HEK293 (cell line): ENCODE measurements at regions not wholly inside any gene's neighbourhood (a gene's known extent, or its start where the extent isn't known, plus 50 kb on each side); places are given as distances from the start of the nearest gene placed in this dataset.
"Not testable (repeated sequence)": the region's sequence is repeated elsewhere in the genome, so short reads cannot be mapped to it uniquely, and the experiment has no call there.

ENCODE experiments used
- CTCF ChIA-PET: fragments of 350-600 bp; formaldehyde crosslinking; extraction: SDS; loops from one replicate; lab custom pipeline; 2021; ENCODE audit warnings: antibody characterized with exemption; lab: Yijun Ruan, JAX
- POLR2A ChIA-PET: fragments of 300-600 bp; formaldehyde crosslinking; extraction: SDS; loops from one replicate; lab custom pipeline; 2020; ENCODE audit warnings: antibody characterized with exemption, inconsistent platforms; lab: Yijun Ruan, JAX
- H3K27ac ChIP-seq: fragments of 200-500 bp; sonication (Bioruptor generic); 2 replicates; pipeline ENCODE4 v1.5.1; 2014; ENCODE audit warnings: low read depth, low read length, control low read depth, inconsistent platforms; ENCODE audit errors: extremely low read depth
- H3K36me3 ChIP-seq, 2 experiments: fragments of 200-500 bp in 1 of 2; sonication (Bioruptor generic) in 1 of 2; 1 replicate in 1 of 2; 2 replicates in 1 of 2; pipeline ENCODE4 v1.5.1; 2014 to 2017; ENCODE audit warnings: inconsistent platforms in 2 of 2, low read length in 2 of 2; ENCODE audit not compliant: control insufficient read depth in 2 of 2, insufficient read depth in 1 of 2
- H3K4me1 ChIP-seq: fragments of 200-500 bp; sonication (Bioruptor generic); 2 replicates; pipeline ENCODE4 v1.5.1; 2014; ENCODE audit warnings: mild to moderate bottlenecking, low read length, inconsistent platforms; ENCODE audit not compliant: control insufficient read depth, insufficient read depth
- H3K4me3 ChIP-seq: 2 replicates; pipeline ENCODE4 v1.5.1; 2011; ENCODE audit warnings: low read depth, mild to moderate bottlenecking, control low read depth, low read length, moderate library complexity
- H3K9me3 ChIP-seq: fragments of 200-500 bp; sonication (Bioruptor generic); 2 replicates; pipeline ENCODE4 v1.5.1; 2014; ENCODE audit warnings: low read depth, low read length, inconsistent platforms; ENCODE audit not compliant: control insufficient read depth, insufficient read depth
- BCL11B ChIP-seq: fragments of 450-650 bp; formaldehyde crosslinking; IDR thresholded peaks from 2 replicates; pipeline ENCODE4 v1.5.1; 2016; ENCODE audit warnings: low read depth, missing biosample characterization, missing genetic modification characterization
- ELK4 ChIP-seq: IDR thresholded peaks from 2 replicates; pipeline ENCODE4 v1.6.1; 2011; ENCODE audit warnings: mild to moderate bottlenecking, low read depth, low read length, borderline replicate concordance
- HOXC10 ChIP-seq: sonication (generic); formaldehyde crosslinking; IDR thresholded peaks from 2 replicates; pipeline ENCODE4 v1.8.1; 2023; ENCODE audit warnings: mild to moderate bottlenecking, missing genetic modification reagents
- INSM2 ChIP-seq: fragments of 450-650 bp; formaldehyde crosslinking; IDR thresholded peaks from 2 replicates; pipeline ENCODE4 v1.5.1; 2016; ENCODE audit warnings: missing biosample characterization, missing genetic modification characterization
- MEIS1 ChIP-seq: sonication (generic); formaldehyde crosslinking; IDR thresholded peaks from 2 replicates; pipeline ENCODE4 v1.8.1; 2022; ENCODE audit warnings: missing genetic modification reagents, mild to moderate bottlenecking, borderline replicate concordance
- RBAK ChIP-seq: fragments of 450-650 bp; formaldehyde crosslinking; IDR thresholded peaks from 2 replicates; pipeline ENCODE4 v1.5.1; 2016; ENCODE audit warnings: missing biosample characterization, missing genetic modification characterization
- REST ChIP-seq: fragments of 450-650 bp; formaldehyde crosslinking; IDR thresholded peaks from 2 replicates; pipeline ENCODE4 v1.5.1; 2016; ENCODE audit warnings: missing biosample characterization, missing genetic modification characterization
- ZFP3 ChIP-seq: fragments of 450-650 bp; formaldehyde crosslinking; IDR thresholded peaks from 2 replicates; pipeline ENCODE4 v1.5.1; 2016; ENCODE audit warnings: low read depth, missing biosample characterization, missing genetic modification characterization
- ZNF140 ChIP-seq: fragments of 450-650 bp; formaldehyde crosslinking; IDR thresholded peaks from 2 replicates; pipeline ENCODE4 v1.5.1; 2016; ENCODE audit warnings: missing biosample characterization, missing genetic modification characterization
- ZNF148 ChIP-seq: fragments of 450-650 bp; formaldehyde crosslinking; IDR thresholded peaks from 2 replicates; pipeline ENCODE4 v1.5.0; 2017; ENCODE audit warnings: missing biosample characterization, missing genetic modification characterization, borderline replicate concordance
- ZNF184 ChIP-seq: fragments of 450-650 bp; IDR thresholded peaks from 2 replicates; pipeline ENCODE4 v1.5.1; 2018; ENCODE audit warnings: missing biosample characterization, mild to moderate bottlenecking, missing genetic modification characterization
- ZNF239 ChIP-seq: fragments of 450-650 bp; formaldehyde crosslinking; IDR thresholded peaks from 2 replicates; pipeline ENCODE4 v1.5.1; 2016; ENCODE audit warnings: missing biosample characterization, missing genetic modification characterization
- ZNF521 ChIP-seq: fragments of 450-650 bp; formaldehyde crosslinking; IDR thresholded peaks from 2 replicates; pipeline ENCODE4 v1.5.1; 2017; ENCODE audit warnings: missing biosample characterization, mild to moderate bottlenecking, missing genetic modification characterization
- ZNF639 ChIP-seq: fragments of 450-650 bp; formaldehyde crosslinking; IDR thresholded peaks from 2 replicates; pipeline ENCODE4 v1.5.1; 2016; ENCODE audit warnings: missing biosample characterization, missing genetic modification characterization
- ZNF660 ChIP-seq: fragments of 450-650 bp; IDR thresholded peaks from 2 replicates; pipeline ENCODE4 v1.5.1; 2018; ENCODE audit warnings: missing biosample characterization, mild to moderate bottlenecking, missing genetic modification characterization
- ZNF670 ChIP-seq: fragments of 450-650 bp; formaldehyde crosslinking; IDR thresholded peaks from 2 replicates; pipeline ENCODE4 v1.5.1; 2016; ENCODE audit warnings: missing biosample characterization, missing genetic modification characterization, low read depth

GRCh38 chr16:59455497-59455896, 721.4 kb upstream of the GOT2 start:
- no peaks in the 10 kb centered on the region for H3K9me3 ChIP-seq
- H3K27ac ChIP-seq = no peak overlapping the region
- POLR2A ChIA-PET = no interaction called here
- no peaks in the 10 kb centered on the region for H3K36me3 ChIP-seq
- H3K4me3 ChIP-seq = no peak overlapping the region
- CTCF ChIA-PET = interaction anchor here (0.7 kb wide), 1 partner anchor 414 kb away, joined by 4 read pairs; no protein-coding TSS in a partner anchor
- no peak for TF ChIP-seq ZFP3 (tag by site-specific recombination)
- TF ChIP-seq INSM2 (tag by site-specific recombination) = no peak
- no peak for TF ChIP-seq MEIS1 (CRISPR knock-in tag)
- TF ChIP-seq ZNF521 (tag by site-specific recombination) = no peak
- no peak for TF ChIP-seq ELK4
- TF ChIP-seq ZNF148 (tag by site-specific recombination) = no peak
- TF ChIP-seq REST (tag by site-specific recombination) = no peak
- no peaks in the 10 kb centered on the region for H3K4me1 ChIP-seq

GRCh38 chr16:59450513-59450912, 716.4 kb upstream of the GOT2 start:
- H3K36me3 ChIP-seq, H3K4me1 ChIP-seq, CTCF ChIA-PET, POLR2A ChIA-PET, H3K4me3 ChIP-seq, H3K27ac ChIP-seq, H3K9me3 ChIP-seq: not testable (repeated sequence)

- H3K4me1 ChIP-seq = no peaks in the 10 kb centered on the region
- no peaks in the 10 kb centered on the region for H3K9me3 ChIP-seq
- no peak overlapping the region for H3K27ac ChIP-seq
- POLR2A ChIA-PET = no interaction called here
- H3K4me3 ChIP-seq = no peak overlapping the region
- no peaks in the 10 kb centered on the region for H3K36me3 ChIP-seq
- CTCF ChIA-PET = no interaction called here
- TF ChIP-seq ZNF140 (tag by site-specific recombination) (no peak), REST (tag by site-specific recombination) (no peak), BCL11B (tag by site-specific recombination) (no peak), ZNF660 (no peak), ZNF184 (tag by site-specific recombination) (no peak), HOXC10 (CRISPR knock-in tag) (no peak), ZNF639 (tag by site-specific recombination) (no peak), RBAK (tag by site-specific recombination) (no peak), ZNF670 (no peak), ZNF239 (tag by site-specific recombination) (no peak)
Observed at GRCh38 chr16:59440502-59440901, 706.4 kb upstream of the GOT2 start.
